ENCODE measurements at regions not wholly inside any gene's neighbourhood (a gene's known extent, or its start where the extent isn't known, plus 50 kb on each side); places are given as distances from the start of the nearest gene placed in this dataset.
"Not testable (repeated sequence)": the region's sequence is repeated elsewhere in the genome, so short reads cannot be mapped to it uniquely, and the experiment has no call there.

GRCh38 chr11:82043316-82043715 lies 690.3 kb downstream of the FAM181B start:
- DNase-seq, result no peak

GRCh38 chr11:82041764-82042163 lies 691.9 kb downstream of the FAM181B start:
- no peak for DNase-seq

DNA sequence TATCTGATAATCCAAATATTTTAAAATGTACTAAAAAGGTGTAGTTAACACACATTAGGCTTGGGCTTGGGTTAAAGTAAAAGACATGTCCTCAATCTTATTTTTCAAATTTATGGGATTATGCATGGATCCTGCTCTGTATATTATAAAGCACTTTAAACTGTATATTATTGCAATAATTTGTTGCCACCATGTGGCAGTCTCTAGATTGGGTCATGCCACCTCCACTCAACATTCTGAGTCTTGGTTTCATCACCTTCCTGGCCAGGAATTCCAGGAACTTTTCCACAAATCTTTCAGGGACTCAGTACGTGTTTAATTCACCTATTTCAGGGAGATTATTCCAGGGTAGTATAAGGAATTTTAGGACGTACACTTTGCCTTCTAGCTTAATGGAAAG lies 695.5 kb downstream of the FAM181B start:
- DNase-seq, result no peak

GRCh38 chr11:82034527-82034926 lies 699.1 kb downstream of the FAM181B start:
- DNase-seq, result no peak

DNA sequence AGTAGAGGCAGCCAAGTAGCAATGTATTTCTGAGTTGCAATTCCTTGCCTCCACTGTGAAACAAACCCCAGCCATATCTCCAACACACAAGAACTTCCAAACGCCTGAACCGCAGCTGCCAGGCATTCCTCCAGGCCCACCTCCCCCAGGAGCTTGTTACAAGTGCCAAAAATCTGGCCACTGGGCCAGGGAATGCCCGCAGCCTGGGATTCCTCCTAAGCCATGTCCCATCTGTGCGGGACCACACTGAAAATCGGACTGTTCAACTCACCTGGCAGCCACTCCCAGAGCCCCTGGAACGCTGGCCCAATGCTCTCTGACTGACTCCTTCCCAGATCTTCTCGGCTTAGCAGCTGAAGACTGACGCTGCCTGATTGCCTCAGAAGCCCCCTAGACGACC lies 706.3 kb downstream of the FAM181B start:
- not testable (repeated sequence) for DNase-seq

DNA sequence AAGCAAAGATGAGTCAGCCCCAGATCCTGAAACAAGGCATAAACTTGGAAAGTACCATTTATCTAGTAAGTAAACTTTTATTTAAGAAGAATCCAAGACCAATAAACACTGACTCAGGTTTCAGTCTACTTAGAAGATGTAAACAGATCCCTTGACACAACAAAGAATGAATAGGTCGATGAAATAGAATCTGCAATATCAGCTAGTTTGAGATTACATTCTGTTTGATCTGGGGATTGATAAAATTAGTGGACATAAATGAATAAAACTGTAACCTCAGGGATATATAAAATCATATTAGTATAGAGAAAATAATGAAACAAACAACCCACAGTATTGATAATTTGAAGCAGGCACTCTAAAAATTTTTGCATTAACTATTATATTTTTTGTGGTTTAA lies 708.9 kb downstream of the FAM181B start:
- DNase-seq, result no peak

DNA sequence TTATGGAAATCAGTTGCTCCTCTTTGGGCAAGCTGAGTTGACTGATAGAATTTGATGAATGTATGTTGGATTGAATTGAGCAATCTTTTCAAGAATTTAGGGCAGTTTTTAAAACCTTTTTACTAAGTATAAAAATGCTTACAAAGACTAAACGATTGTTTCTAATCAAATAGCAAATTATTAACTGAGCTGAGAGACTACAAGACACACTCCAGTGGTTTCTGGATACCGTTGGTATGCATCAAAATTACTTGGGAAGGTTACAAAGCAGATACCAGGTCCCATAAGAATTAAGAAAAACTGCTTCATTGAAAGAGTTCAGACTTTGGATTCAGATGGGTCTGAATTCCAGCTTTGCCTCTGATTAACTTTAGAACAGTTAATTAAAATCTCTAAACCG lies 721.4 kb downstream of the FAM181B start:
- no peak for DNase-seq

DNA sequence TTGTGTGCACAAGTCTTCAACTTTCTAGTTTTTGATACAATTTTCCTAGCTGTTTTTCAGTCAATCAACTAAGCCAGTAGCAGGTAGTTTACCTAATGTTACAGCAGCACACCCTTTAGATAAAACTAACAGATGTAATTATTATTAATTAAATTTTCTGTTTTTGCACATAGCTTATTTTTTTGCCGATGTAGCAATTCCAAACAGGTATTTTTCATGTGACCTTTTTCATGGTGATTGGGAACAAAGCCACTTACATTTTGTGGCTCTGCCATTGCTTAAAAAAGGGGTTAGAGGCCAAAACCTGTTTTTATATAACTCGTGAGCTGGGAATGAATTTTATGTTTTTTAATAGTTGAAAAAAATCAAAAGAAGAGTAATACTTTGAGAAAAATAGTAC lies 724.5 kb downstream of the FAM181B start:
- no peak for DNase-seq

- no peak for DNase-seq
These were observed 726.1 kb downstream of the FAM181B start for GRCh38 chr11:82007521-82007920.

GRCh38 chr11:82004537-82005213 lies 729.0 kb downstream of the FAM181B start:
- DNase-seq, result no peak

- no peak for DNase-seq
These were observed 729.8 kb downstream of the FAM181B start for GRCh38 chr11:82003671-82004515.

- DNase-seq, result no peak
These were observed 730.6 kb downstream of the FAM181B start for GRCh38 chr11:82003024-82003423.

GRCh38 chr11:81995889-81996288 lies 737.8 kb downstream of the FAM181B start:
- DNase-seq, result no peak

GRCh38 chr11:81993755-81994154 lies 739.9 kb downstream of the FAM181B start:
- DNase-seq, result no peak

GRCh38 chr11:81990659-81991443 lies 742.8 kb downstream of the FAM181B start:
- no peak for DNase-seq

DNA sequence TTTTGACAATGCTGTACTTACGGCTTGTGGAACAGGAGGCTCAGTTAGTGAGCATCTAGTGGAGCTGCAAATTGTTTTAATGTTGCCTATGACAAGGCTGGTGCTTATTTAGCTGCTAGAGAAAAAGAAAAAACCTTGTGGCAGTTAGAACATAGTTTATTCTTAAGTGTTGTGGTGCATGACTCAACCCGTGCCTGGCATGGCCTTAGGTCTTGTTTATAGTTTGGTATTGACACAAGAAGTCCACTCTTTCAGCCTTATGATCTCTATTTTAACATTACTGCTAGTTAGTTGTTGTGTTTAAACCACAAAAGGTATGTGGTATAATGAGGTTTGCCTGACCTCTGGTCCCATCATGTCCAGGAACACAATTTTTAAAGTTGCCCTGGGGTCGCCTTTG lies 744.6 kb downstream of the FAM181B start:
- DNase-seq, result no peak

GRCh38 chr11:81987829-81988472 lies 745.7 kb downstream of the FAM181B start:
- no peak for DNase-seq

DNA sequence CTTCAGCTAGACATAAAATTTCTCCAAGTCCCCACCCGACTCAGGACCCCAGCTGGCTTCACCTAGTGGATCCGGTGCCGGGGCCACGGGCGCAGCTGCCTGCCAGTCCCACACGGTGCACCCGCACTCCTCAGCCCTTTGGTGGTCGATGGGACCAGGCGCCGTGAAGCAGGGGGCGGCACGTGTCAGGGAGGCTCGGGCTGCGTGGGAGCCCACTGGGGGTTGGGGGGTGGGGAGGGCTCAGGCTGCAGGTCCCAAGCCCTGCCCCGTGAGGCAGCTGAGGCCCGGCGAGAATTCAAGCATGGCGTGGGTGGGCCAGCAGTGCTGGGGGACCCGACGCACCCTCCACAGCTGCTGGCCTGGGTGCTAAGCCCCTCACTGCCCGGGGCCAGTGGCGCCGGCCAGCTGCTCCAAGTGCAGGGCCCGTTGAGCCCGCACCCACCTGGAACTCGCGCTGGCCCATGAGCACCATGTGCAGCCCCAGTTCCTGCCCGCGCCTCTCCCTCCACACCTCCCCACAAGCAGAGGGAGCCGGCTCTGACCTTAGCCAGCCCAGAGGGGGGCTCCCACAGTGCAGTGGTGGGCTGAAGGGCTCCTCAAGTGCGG lies 747.0 kb downstream of the FAM181B start:
- DNase-seq, result no peak

- DNase-seq, result no peak
These were observed 754.2 kb downstream of the FAM181B start for GRCh38 chr11:81979448-81979847.

- no peak for DNase-seq
These were observed 758.3 kb downstream of the FAM181B start for GRCh38 chr11:81975261-81975900.

DNA sequence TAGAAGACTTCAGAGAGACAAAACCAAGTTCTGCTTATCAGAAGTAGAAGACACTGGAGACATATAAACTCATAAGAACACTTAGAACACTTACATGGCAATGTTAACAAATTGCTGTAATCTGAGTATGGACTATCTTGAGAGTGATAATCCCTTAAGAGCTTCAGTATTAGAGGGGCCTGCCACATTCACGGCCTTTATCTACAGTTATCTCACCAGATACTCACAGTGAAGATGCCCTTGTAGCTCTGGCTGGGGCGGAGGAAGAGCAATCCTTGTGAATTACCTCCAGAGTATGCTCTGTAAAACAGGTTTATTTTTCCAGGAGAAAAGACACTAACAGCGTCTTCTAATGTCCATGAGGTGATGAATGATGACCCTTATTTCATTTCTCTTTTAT lies 762.8 kb downstream of the FAM181B start:
- DNase-seq, result no peak

DNA sequence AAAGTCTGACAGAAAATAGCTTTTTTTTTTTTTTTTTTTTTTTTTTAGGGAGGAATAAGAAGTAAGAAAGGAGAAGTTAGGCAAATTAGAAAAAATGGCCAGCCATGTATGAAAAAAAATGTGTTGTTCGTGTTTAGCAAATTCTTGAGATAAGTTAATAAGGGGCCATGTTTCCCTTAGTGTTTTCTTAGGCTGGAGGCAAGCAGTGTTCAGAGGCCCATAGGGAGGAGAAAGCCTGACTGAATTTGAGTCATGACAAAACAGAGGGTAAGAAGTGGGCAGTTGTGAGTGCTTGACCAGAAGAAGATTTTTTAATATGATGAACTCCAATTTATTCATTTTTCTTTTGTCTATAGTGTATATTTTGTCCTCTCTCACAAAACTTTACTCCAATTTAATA lies 766.4 kb downstream of the FAM181B start:
- no peak for DNase-seq

Data from NCI-H2029 (cell line).